K562 (cell line): ENCODE measurements at regions not wholly inside any gene's neighbourhood (a gene's known extent, or its start where the extent isn't known, plus 50 kb on each side); places are given as distances from the start of the nearest gene placed in this dataset.

Source experiments
- ARID1B ChIP-seq: fragments of 450-650 bp; IDR thresholded peaks from 2 replicates; pipeline ENCODE4 v1.6.1; 2016; ENCODE audit warnings: antibody characterized with exemption, mild to moderate bottlenecking, inconsistent platforms
- BACH1 ChIP-seq: fragments of 200-800 bp; sonication (Bioruptor generic); IDR thresholded peaks from 2 replicates; pipeline ENCODE4 v1.6.1; 2016; ENCODE audit warnings: missing genetic modification characterization, missing compliant biosample characterization
- CEBPB ChIP-seq: fragments of 450-650 bp; IDR thresholded peaks from 2 replicates; pipeline ENCODE4 v1.6.1; 2016; ENCODE audit warnings: missing genetic modification characterization, missing compliant biosample characterization
- DPF2 ChIP-seq: fragments of 450-650 bp; IDR thresholded peaks from 2 replicates; pipeline ENCODE4 v1.6.1; 2016
- EP300 ChIP-seq: IDR thresholded peaks from 2 replicates; pipeline ENCODE4 v1.6.1; 2012; ENCODE audit warnings: low read length, improper control_type of control experiment
- FOS ChIP-seq: IDR thresholded peaks from 3 replicates; pipeline ENCODE4 v1.6.1; 2011; ENCODE audit not compliant: insufficient read length; ENCODE audit errors: extremely low read depth
- L3MBTL2 ChIP-seq: fragments of 450-650 bp; IDR thresholded peaks from 2 replicates; pipeline ENCODE4 v1.6.1; 2016; ENCODE audit warnings: mild to moderate bottlenecking, moderate library complexity
- MAFF ChIP-seq: IDR thresholded peaks from 2 replicates; pipeline ENCODE4 v1.6.1; 2012; ENCODE audit warnings: low read length, improper control_type of control experiment
- MAFK ChIP-seq: IDR thresholded peaks from 2 replicates; pipeline ENCODE4 v1.6.1; 2011; ENCODE audit warnings: low read length, improper control_type of control experiment
- MCM2 ChIP-seq: fragments of 450-650 bp; IDR thresholded peaks from 2 replicates; pipeline ENCODE4 v1.6.1; 2017; ENCODE audit warnings: low read depth, mild to moderate bottlenecking
- NFE2 ChIP-seq: IDR thresholded peaks from 2 replicates; pipeline ENCODE4 v1.6.1; 2014; ENCODE audit warnings: antibody characterized with exemption, low read depth
- NFYB ChIP-seq: IDR thresholded peaks from 2 replicates; pipeline ENCODE4 v1.6.1; 2011; ENCODE audit warnings: mild to moderate bottlenecking, moderate library complexity; ENCODE audit not compliant: insufficient read length; ENCODE audit errors: extremely low read depth
- POLR2H ChIP-seq: IDR thresholded peaks from 2 replicates; pipeline ENCODE4 v1.6.1; 2016; ENCODE audit warnings: missing genetic modification characterization, low read depth, mild to moderate bottlenecking, control low read depth, missing compliant biosample characterization, moderate library complexity
- RAD51 ChIP-seq: fragments of 450-650 bp; IDR thresholded peaks from 2 replicates; pipeline ENCODE4 v1.7.1; 2016; ENCODE audit warnings: low read depth, mild to moderate bottlenecking, borderline replicate concordance
- RBM25 ChIP-seq: fragments of 200-400 bp; formaldehyde crosslinking; IDR thresholded peaks from 2 replicates; pipeline ENCODE4 v1.6.1; 2018; ENCODE audit warnings: low read length, low read depth, moderate library complexity; ENCODE audit not compliant: severe bottlenecking
- RCOR1 ChIP-seq, 2 experiments: IDR thresholded peaks; 2 replicates each; pipeline ENCODE4 v1.6.1; 2012; ENCODE audit warnings: low read depth in 2 of 2, low read length in 2 of 2, borderline replicate concordance in 1 of 2, improper control_type of control experiment in 1 of 2
- REST ChIP-seq, 2 experiments: fragments of 450-650 bp; formaldehyde crosslinking in 1 of 2; IDR thresholded peaks; 2 replicates each; pipeline versions ENCODE4 v1.4.0 to v1.6.1; 2014 to 2020; ENCODE audit warnings: mild to moderate bottlenecking in 2 of 2, borderline replicate concordance in 1 of 2, low read depth in 1 of 2
- SREBF1 ChIP-seq: fragments of 150-350 bp; IDR thresholded peaks from 2 replicates; pipeline ENCODE4 v1.6.1; 2014; ENCODE audit warnings: antibody characterized with exemption, low read depth, low read length, borderline replicate concordance
- TRIM24 ChIP-seq, 2 experiments: fragments of 450-650 bp; IDR thresholded peaks; 2 replicates each; pipeline ENCODE4 v1.6.1; 2016
- ZNF316 ChIP-seq: fragments of 450-650 bp; IDR thresholded peaks from 2 replicates; pipeline ENCODE4 v1.6.1; 2016
- ZNF707 ChIP-seq: fragments of 250-450 bp; sonication (Bioruptor Pico); conservative IDR thresholded peaks from 2 replicates; pipeline ENCODE4 v1.8.0; 2022; ENCODE audit warnings: inconsistent platforms, mild to moderate bottlenecking, moderate library complexity
- TF ChIP-seq, protein P1 (sequence below): fragments of 450-650 bp; IDR thresholded peaks from 2 replicates; pipeline ENCODE4 v1.6.1; 2016

GRCh38 chr16:77657016-77657415 is 65.3 kb upstream of the NUDT7 start (continued):
- peak in 1 of 2 experiments; percentile 33; a peak in 1 of 4 replicates for TF ChIP-seq TRIM24 (IDR thresholded peaks at IDR 0.05)
- TF ChIP-seq REST (IDR thresholded peaks at IDR 0.05; ENCODE audit: borderline replicate concordance), result peak; percentile 56
- TF ChIP-seq REST (CRISPR knock-in tag; IDR thresholded peaks at IDR 0.05; ENCODE audit: low read depth), result no peak
- TF ChIP-seq ZNF316, result peak; percentile 100
- peak; percentile 97 for TF ChIP-seq NFE2
- TF ChIP-seq MAFK, result peak; percentile 99
- TF ChIP-seq RBM25, result peak; percentile 38
- no peak for TF ChIP-seq ZNF707 (CRISPR knock-in tag)
- TF ChIP-seq DPF2, result peak; percentile 57; the same call in 1 of the 2 replicates
- no peak for TF ChIP-seq MCM2
- peak; percentile 91 for TF ChIP-seq NFYB
- peak; percentile 98 for TF ChIP-seq BACH1
- peak; percentile 78 for TF ChIP-seq FOS
- 0 out of 4 replicates have a peak, but pooled peaks of 1 of the 2 experiments have one; percentile 22 for TF ChIP-seq RCOR1 (IDR thresholded peaks at IDR 0.05; ENCODE audit: borderline replicate concordance in 1 of 2, low read depth in 2 of 2, low read length in 2 of 2)
- TF ChIP-seq CEBPB, result peak; percentile 96
- TF ChIP-seq, protein P1, sequence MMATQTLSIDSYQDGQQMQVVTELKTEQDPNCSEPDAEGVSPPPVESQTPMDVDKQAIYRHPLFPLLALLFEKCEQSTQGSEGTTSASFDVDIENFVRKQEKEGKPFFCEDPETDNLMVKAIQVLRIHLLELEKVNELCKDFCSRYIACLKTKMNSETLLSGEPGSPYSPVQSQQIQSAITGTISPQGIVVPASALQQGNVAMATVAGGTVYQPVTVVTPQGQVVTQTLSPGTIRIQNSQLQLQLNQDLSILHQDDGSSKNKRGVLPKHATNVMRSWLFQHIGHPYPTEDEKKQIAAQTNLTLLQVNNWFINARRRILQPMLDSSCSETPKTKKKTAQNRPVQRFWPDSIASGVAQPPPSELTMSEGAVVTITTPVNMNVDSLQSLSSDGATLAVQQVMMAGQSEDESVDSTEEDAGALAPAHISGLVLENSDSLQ, result peak; percentile 36
- TF ChIP-seq SREBF1, result 0 out of 2 replicates have a peak, but pooled peaks have one; percentile 33
- TF ChIP-seq ARID1B, result peak; percentile 43
- peak; percentile 88 for TF ChIP-seq RAD51
- peak; percentile 35; the same call in 1 of the 2 replicates for TF ChIP-seq POLR2H
- TF ChIP-seq EP300, result 0 out of 2 replicates have a peak, but pooled peaks have one; percentile 17
- TF ChIP-seq L3MBTL2, result 0 out of 2 replicates have a peak, but pooled peaks have one; percentile 17
- peak; percentile 99 for TF ChIP-seq MAFF
